Heart right ventricle (tissue), 16 donors: ENCODE measurements at regions not wholly inside any gene's neighbourhood (a gene's known extent, or its start where the extent isn't known, plus 50 kb on each side); places are given as distances from the start of the nearest gene placed in this dataset.

Experiments
- ATAC-seq, 8 donors: fragments of 200-7000 bp; cut with Tn5 transposase; one replicate each; pipeline ENCODE4 v1.9.1; 2020; ENCODE audit warnings: mild to moderate bottlenecking in 8 of 8, moderate library complexity in 8 of 8, moderate number of reproducible peaks in 1 of 8
- DNase-seq, 2 donors: peaks; one replicate each; pipeline ENCODE4 v3.0.0-alpha.2; 2020
- H3K27ac ChIP-seq, 10 donors: fragments of 200-600 bp; sonication (generic) in 2 of 10; one replicate each; pipeline versions ENCODE4 v1.5.0 to v1.8.0; 2020 to 2022; ENCODE audit warnings: mild to moderate bottlenecking in 3 of 10
- H3K27me3 ChIP-seq, 7 donors: fragments of 200-600 bp; one replicate each; pipeline ENCODE4 v1.8.0; 2021 to 2022; ENCODE audit warnings: mild to moderate bottlenecking in 2 of 7
- H3K36me3 ChIP-seq, 9 donors: fragments of 200-600 bp; sonication (generic) in 1 of 9; one replicate each; pipeline versions ENCODE4 v1.5.0 to v1.8.0; 2020 to 2022; ENCODE audit warnings: mild to moderate bottlenecking in 2 of 9
- H3K4me1 ChIP-seq, 9 donors: fragments of 200-600 bp; sonication (generic) in 1 of 9; one replicate each; pipeline versions ENCODE4 v1.5.0 to v1.8.0; 2020 to 2022; ENCODE audit warnings: mild to moderate bottlenecking in 4 of 9
- H3K4me3 ChIP-seq, 10 donors: fragments of 200-600 bp; sonication (generic) in 2 of 10; one replicate each; pipeline versions ENCODE4 v1.5.0 to v1.8.0; 2020 to 2022; ENCODE audit warnings: mild to moderate bottlenecking in 7 of 10, moderate library complexity in 2 of 10
- H3K9me3 ChIP-seq, 11 donors: fragments of 200-600 bp in 10 of 11; sonication (generic) in 2 of 11; one replicate each; pipeline versions ENCODE4 v1.5.0 to v1.8.0; 2013 to 2022; ENCODE audit warnings: mild to moderate bottlenecking in 2 of 11, control low read depth in 1 of 11, moderate library complexity in 1 of 11
- WGBS, 2 donors: extraction: QIAGEN DNeasy Blood & Tissue Kit; methylation state at CpG; one replicate each; pipeline ENCODE4 v1.1.7; 2013; ENCODE audit warnings: inconsistent platforms in 1 of 2; 5-methylcytosine and 5-hydroxymethylcytosine counted together
- intact Hi-C, 10 donors: fragments of 100-400 bp; cut with DNase I; formaldehyde crosslinking; loops; one replicate each; pipeline versions ENCODE4 v1.11.1 to v1.14.2; 2022
- TF ChIP-seq, protein P1 (sequence below), 9 donors: fragments of 200-600 bp; sonication (generic) in 2 of 9; IDR thresholded peaks; one replicate each; pipeline versions ENCODE4 v1.5.0 to v1.8.0; 2021 to 2022; ENCODE audit warnings: antibody characterized with exemption in 9 of 9, mild to moderate bottlenecking in 5 of 9, moderate library complexity in 1 of 9
- donor health status: Arrhythmogenic right ventricular cardiomyopathy.
- donor health status: ischemic (EF 13 %, LVEDD 7.1; RV severe dilation, severe dysfunction).
- donor health status: healthy with polysubstance abuse.
- donor health status: DM: no; HTN: yes; CAD: no.
- donor health status: DM: no; HTN: no; CAD: no.
- donor health status: ischemic (EF 25% LVEDD 6.9; RV normal size, moderate dysfunction).
- donor health status: ischemic (EF 25% LVEDD 5.7; RV mildly dilated, moderate dysfunction).
- donor health status: healthy.
- donor health status: DM: yes; HTN: yes; CAD: no.
- donor health status: Ischemic cardiomyopathy.
- donor health status: ischemic (EF 35%, LVEDD 5.7; RV mildly dilated, moderate dysfunction).
- donor health status: nonischemic (EF 11% LVEDD 7.7; RV severe dilation, severe dysfunction).
- donor health status: DM: yes; HTN: yes; CAD: no.
- donor health status: PGD.
- donor health status: ischemic (EF 29% LVEDD 5.4; RV normal size, mild dysfunction).
- donor health status: nonischemic (EF 23%, LVEDD 6.1; RV moderate dilation, normal function).

DNA sequence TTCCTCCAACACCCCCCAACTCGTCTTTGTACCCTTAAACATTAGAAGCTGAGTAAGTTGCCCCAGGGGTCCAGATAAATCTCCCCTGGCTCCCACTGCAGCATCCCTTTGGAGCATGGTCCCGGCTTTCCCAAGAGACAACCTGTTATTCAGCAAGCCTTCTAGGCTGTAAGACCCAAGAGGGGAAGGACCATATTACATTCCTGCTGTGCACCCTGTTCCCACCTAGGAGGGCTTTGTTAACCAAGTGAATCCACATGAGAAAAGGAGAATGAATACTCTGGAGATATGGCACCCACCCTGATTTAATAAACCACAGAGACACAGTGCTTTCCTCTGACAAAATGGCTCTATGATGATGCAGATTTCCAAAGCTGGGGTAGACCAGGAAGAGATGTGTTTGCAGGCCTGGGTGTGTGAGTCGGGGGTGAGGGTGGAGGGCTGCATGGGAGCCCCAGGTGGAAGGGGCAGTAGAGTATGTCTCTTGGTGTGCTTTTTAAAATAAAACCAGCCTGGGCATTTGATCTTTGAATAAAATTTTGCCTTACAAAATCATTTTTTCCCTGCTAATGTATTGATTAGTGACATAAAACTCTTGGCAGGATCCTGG, 325.2 kb downstream of the DRD1 start:
- TF ChIP-seq, protein P1, sequence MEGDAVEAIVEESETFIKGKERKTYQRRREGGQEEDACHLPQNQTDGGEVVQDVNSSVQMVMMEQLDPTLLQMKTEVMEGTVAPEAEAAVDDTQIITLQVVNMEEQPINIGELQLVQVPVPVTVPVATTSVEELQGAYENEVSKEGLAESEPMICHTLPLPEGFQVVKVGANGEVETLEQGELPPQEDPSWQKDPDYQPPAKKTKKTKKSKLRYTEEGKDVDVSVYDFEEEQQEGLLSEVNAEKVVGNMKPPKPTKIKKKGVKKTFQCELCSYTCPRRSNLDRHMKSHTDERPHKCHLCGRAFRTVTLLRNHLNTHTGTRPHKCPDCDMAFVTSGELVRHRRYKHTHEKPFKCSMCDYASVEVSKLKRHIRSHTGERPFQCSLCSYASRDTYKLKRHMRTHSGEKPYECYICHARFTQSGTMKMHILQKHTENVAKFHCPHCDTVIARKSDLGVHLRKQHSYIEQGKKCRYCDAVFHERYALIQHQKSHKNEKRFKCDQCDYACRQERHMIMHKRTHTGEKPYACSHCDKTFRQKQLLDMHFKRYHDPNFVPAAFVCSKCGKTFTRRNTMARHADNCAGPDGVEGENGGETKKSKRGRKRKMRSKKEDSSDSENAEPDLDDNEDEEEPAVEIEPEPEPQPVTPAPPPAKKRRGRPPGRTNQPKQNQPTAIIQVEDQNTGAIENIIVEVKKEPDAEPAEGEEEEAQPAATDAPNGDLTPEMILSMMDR (IDR thresholded peaks at IDR 0.05): no peak
- WGBS, 2 donors: 50 to 55% methylated on average over 3 of the region's 3 CpGs
- no peak for DNase-seq

DNA sequence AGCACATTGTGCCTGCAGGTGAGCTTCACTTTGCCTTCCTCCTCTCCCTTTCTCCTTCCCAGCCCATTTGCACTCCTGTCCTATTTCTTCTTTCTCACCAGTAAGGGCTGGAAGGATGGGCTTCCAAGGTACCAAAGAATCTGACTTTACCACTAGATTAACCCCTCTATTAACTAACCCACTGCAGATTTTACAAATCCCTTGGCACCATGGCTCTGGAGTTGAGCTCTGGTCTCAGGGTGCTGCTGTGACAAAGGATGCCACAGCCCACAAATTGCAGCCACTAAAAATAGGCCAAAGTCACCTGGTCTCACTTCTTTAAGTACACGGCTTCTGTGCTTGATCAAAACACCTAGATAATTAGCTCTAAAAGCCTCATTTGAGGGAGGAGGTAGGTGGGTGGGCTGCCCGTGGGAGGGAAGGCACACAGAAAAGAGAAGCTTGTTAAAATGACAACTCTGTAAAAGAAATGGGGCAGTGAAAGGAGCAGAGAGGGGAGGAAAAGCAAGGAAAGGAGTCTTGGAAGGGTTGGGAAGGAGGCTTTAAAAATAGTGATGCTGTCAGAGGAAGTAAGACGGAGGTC, 327.4 kb downstream of the DRD1 start:
- Histone ChIP-seq H3K36me3 (no peaks in the 10 kb centered on the region), H3K4me3 (no peak overlapping the region), H3K4me1 (no peaks in the 10 kb centered on the region), H3K9me3 (no peaks in the 10 kb centered on the region), H3K27ac (no peak overlapping the region), H3K27me3 (peaks cover 0 to 10% (median 0%) of the 10 kb centered on the region in 7 donors)
- 52 to 54% methylated on average over 3 of the region's 3 CpGs for WGBS, 2 donors
- TF ChIP-seq, protein P1 (IDR thresholded peaks at IDR 0.05): no peak
- intact Hi-C loops: no loop called here
- ATAC-seq (no peak), DNase-seq (no peak)

More for the DNA sequence above, 325.2 kb downstream of the DRD1 start:
- Histone ChIP-seq H3K27ac (no peak overlapping the region), H3K36me3 (no peaks in the 10 kb centered on the region), H3K27me3 (peaks cover 0 to 10% (median 0%) of the 10 kb centered on the region in 7 donors), H3K9me3 (peaks cover 0 to 6% (median 0%) of the 10 kb centered on the region in 11 donors), H3K4me3 (no peak overlapping the region), H3K4me1 (no peaks in the 10 kb centered on the region)
- intact Hi-C loops: no loop called here
- ATAC-seq: no peak

DNA sequence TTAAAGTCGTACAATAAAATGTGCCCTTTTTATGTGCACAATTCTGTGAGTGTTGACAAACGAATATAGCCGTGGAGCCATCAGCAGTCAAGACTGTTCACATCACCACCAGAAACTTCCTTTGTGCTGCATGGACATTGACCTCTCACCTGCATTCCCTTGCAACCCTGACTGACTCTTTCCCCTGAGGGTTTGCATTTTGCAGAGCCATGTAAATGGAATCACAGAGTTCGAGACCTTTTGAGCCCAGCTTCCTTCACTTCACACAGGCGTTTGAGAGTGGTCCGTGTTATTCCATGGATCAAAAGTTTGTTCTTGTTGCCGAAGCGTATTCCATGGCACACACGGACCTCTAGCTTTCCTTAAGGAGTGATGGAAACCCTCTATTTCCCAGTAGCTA, 328.2 kb downstream of the DRD1 start:
- ATAC-seq: no peak
- no peaks in the 10 kb centered on the region for H3K36me3 ChIP-seq
- TF ChIP-seq, protein P1 (IDR thresholded peaks at IDR 0.05): no peak
- H3K4me1 ChIP-seq: no peaks in the 10 kb centered on the region
- intact Hi-C loops: no loop called here
- DNase-seq: no peak
- no peaks in the 10 kb centered on the region for H3K9me3 ChIP-seq
- 70 to 74% methylated on average over 9 of the region's 9 CpGs for WGBS, 2 donors
- H3K4me3 ChIP-seq: no peak overlapping the region
- H3K27ac ChIP-seq: no peak overlapping the region
- peaks cover 0 to 10% (median 0%) of the 10 kb centered on the region in 7 donors for H3K27me3 ChIP-seq

DNA sequence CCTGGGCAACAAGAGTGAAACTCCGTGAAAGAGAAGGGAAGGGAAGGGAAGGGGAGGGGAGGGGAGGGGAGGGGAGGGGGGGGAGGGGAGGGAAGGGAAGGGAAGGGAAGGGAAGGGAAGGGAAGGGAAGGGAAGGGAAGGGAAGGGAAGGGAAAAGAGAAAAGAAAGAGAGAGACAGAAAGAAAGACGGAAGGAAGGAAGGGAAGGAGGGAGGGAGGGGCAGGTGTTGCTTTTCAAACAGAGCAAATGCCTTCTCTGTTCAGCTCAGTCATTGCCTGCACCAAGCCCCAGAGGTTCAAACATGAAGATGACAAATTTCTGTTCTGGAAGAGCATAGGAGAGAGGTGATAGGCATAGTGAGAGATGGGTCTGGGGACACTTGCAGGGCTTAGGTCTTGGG, 330.0 kb downstream of the DRD1 start:
- H3K27ac ChIP-seq: no peak overlapping the region
- ATAC-seq (no peak), DNase-seq (no peak)
- TF ChIP-seq, protein P1 (IDR thresholded peaks at IDR 0.05): no peak
- intact Hi-C loops: no loop called here
- 76 to 85% methylated on average over 1 of the region's 2 CpGs for WGBS, 2 donors
- peaks cover 0 to 10% (median 0%) of the 10 kb centered on the region in 7 donors for H3K27me3 ChIP-seq
- no peaks in the 10 kb centered on the region for H3K4me1 ChIP-seq
- peaks cover 0 to 14% (median 0%) of the 10 kb centered on the region in 11 donors for H3K9me3 ChIP-seq
- H3K4me3 ChIP-seq: no peak overlapping the region
- no peaks in the 10 kb centered on the region for H3K36me3 ChIP-seq
